ENCODE measurements at regions not wholly inside any gene's neighbourhood (a gene's known extent, or its start where the extent isn't known, plus 50 kb on each side); places are given as distances from the start of the nearest gene placed in this dataset.

DNA sequence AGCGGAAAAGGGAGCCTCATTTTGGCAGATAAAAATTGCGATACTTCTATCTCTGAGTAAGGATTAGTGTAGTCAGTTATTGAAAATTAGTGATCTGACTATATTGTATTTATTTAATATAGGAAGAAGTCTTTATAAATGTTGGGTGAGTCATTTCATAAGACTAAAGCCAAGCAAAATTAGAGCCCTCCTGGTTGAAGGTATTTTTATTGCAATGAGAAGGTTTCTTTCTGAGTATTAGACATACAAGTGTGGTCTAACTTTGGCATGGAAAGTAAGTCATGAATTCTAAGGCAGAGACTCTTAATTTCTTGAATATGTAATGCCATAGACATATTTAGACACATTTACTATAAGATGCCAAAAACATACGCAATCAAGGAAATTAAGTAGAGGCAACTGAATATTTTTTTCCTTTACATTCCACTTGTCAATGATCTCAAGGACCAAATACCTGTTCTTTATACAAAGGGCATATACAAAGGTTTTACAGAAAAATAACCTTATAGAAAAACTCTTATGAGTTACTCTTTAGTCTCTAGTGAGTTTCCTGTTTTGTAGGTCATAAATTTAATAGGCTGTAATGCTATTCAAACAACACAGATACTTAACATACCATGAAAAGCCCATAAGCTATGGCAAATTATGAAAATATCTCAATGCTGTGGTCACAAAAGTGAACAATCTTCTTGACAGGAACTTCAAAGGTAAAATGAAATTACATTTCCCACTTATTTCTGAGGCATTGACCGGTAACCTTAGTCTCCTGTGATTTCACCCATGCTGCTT, 156.6 kb upstream of the BTG1 start:
- Histone ChIP-seq H3K9me2 (no peaks in the 10 kb centered on the region), H3K27ac (ENCODE audit: low read depth in 2 of 2, low read length in 1 of 2) (no peak overlapping the region), H3K4me3 (ENCODE audit: low read depth in 2 of 2, low read length in 1 of 2) (no peak overlapping the region), H3K9me3 (no peaks in the 10 kb centered on the region), H3K9ac (no peak overlapping the region), H3K4me2 (no peak overlapping the region), H3K27me3 (ENCODE audit: insufficient read depth) (no peaks in the 10 kb centered on the region), H3K36me3 (replicated peaks in 1 of 2; ENCODE audit: control insufficient read depth in 1 of 2, insufficient read depth in 2 of 2, low read length in 1 of 2) (no peaks in the 10 kb centered on the region), H2AFZ (ENCODE audit: low read depth) (no peak overlapping the region), H4K20me1 (ENCODE audit: insufficient read depth) (no peaks in the 10 kb centered on the region), H3K4me1 (ENCODE audit: control insufficient read depth in 1 of 2, insufficient read depth in 2 of 2, low read depth in 1 of 2, low read length in 1 of 2) (peaks cover 8 to 14% of the 10 kb centered on the region in 2 experiments), H3F3A (replicated peaks; ENCODE audit: insufficient read depth) (no peaks in the 10 kb centered on the region), H3K79me2 (ENCODE audit: insufficient read depth) (no peaks in the 10 kb centered on the region)
- no peak for TF ChIP-seq FOXJ3 (CRISPR knock-in tag; IDR thresholded peaks at IDR 0.05)
- no peak for TF ChIP-seq REST (IDR thresholded peaks at IDR 0.05; ENCODE audit: low read depth, low read length)
- no peak for DNase-seq
- POLR2A ChIA-PET: no interaction called here
- CTCF ChIA-PET: no interaction called here
- 92% methylated on average over 4 of the region's 4 CpGs for WGBS (ENCODE audit: low lambda C conversion rate)

DNA sequence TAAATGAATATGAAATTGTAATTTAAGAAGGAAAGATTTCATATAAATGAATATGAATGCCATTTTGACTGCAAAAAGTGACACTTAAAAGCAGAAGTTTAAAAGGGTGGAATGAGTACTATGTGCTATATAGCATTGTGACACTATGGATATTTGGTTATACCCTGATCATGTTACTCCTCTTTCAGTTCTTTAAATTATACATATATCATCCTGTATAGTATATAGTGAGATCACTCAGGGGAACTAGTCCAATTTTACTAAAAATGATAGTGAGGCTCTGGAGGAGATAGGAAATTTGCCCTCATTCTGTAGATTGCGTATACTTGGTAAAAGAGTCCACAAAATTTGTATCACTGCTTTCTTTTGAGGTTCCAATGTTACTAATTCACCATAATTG, 155.7 kb upstream of the BTG1 start:
- no peaks in the 10 kb centered on the region for H3K9me2 ChIP-seq
- H3K9ac ChIP-seq: no peak overlapping the region
- H3K4me2 ChIP-seq: no peak overlapping the region
- no peaks in the 10 kb centered on the region for H3K27me3 ChIP-seq (ENCODE audit: insufficient read depth)
- no peaks in the 10 kb centered on the region for H3K9me3 ChIP-seq
- no peak overlapping the region for H3K27ac ChIP-seq (ENCODE audit: low read depth in 2 of 2, low read length in 1 of 2)
- 81% methylated on average over 1 of the region's 1 CpG for WGBS (ENCODE audit: low lambda C conversion rate)
- TF ChIP-seq USF2 (IDR thresholded peaks at IDR 0.05; ENCODE audit: borderline replicate concordance, low read depth, low read length) (no peak), GATA2 (CRISPR knock-in tag; IDR thresholded peaks at IDR 0.05) (no peak), NFIC (IDR thresholded peaks at IDR 0.05; ENCODE audit: borderline replicate concordance) (no peak), FOXM1 (IDR thresholded peaks at IDR 0.05; ENCODE audit: low read depth) (no peak), REST (IDR thresholded peaks at IDR 0.05; ENCODE audit: low read depth, low read length) (no peak), RXRA (IDR thresholded peaks at IDR 0.05; ENCODE audit: borderline replicate concordance, low read depth) (no peak), TCF12 (IDR thresholded peaks at IDR 0.05) (no peak), SIN3A (IDR thresholded peaks at IDR 0.05; ENCODE audit: borderline replicate concordance, low read depth, low read length) (no peak), JUND (IDR thresholded peaks at IDR 0.05) (no peak), MEF2A (IDR thresholded peaks at IDR 0.05; ENCODE audit: borderline replicate concordance, low read depth) (no peak), RAD21 (IDR thresholded peaks at IDR 0.05; ENCODE audit: low read length) (no peak), TAF1 (IDR thresholded peaks at IDR 0.05; ENCODE audit: borderline replicate concordance, low read depth, low read length) (no peak)
- TF ChIP-seq, protein P1, sequence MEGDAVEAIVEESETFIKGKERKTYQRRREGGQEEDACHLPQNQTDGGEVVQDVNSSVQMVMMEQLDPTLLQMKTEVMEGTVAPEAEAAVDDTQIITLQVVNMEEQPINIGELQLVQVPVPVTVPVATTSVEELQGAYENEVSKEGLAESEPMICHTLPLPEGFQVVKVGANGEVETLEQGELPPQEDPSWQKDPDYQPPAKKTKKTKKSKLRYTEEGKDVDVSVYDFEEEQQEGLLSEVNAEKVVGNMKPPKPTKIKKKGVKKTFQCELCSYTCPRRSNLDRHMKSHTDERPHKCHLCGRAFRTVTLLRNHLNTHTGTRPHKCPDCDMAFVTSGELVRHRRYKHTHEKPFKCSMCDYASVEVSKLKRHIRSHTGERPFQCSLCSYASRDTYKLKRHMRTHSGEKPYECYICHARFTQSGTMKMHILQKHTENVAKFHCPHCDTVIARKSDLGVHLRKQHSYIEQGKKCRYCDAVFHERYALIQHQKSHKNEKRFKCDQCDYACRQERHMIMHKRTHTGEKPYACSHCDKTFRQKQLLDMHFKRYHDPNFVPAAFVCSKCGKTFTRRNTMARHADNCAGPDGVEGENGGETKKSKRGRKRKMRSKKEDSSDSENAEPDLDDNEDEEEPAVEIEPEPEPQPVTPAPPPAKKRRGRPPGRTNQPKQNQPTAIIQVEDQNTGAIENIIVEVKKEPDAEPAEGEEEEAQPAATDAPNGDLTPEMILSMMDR (IDR thresholded peaks at IDR 0.05): no peak
- TF ChIP-seq, protein P2, sequence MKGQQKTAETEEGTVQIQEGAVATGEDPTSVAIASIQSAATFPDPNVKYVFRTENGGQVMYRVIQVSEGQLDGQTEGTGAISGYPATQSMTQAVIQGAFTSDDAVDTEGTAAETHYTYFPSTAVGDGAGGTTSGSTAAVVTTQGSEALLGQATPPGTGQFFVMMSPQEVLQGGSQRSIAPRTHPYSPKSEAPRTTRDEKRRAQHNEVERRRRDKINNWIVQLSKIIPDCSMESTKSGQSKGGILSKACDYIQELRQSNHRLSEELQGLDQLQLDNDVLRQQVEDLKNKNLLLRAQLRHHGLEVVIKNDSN (IDR thresholded peaks at IDR 0.05; ENCODE audit: borderline replicate concordance, low read depth): no peak
- CTCF ChIA-PET: no interaction called here
- H3F3A ChIP-seq (replicated peaks; ENCODE audit: insufficient read depth): no peaks in the 10 kb centered on the region
- H3K4me1 ChIP-seq (ENCODE audit: control insufficient read depth in 1 of 2, insufficient read depth in 2 of 2, low read depth in 1 of 2, low read length in 1 of 2): peaks cover 8 to 14% of the 10 kb centered on the region in 2 experiments
- H2AFZ ChIP-seq (ENCODE audit: low read depth): no peak overlapping the region
- no peaks in the 10 kb centered on the region for H3K36me3 ChIP-seq (replicated peaks in 1 of 2; ENCODE audit: control insufficient read depth in 1 of 2, insufficient read depth in 2 of 2, low read length in 1 of 2)
- no peaks in the 10 kb centered on the region for H3K79me2 ChIP-seq (ENCODE audit: insufficient read depth)
- no peak for DNase-seq
- no peak overlapping the region for H3K4me3 ChIP-seq (ENCODE audit: low read depth in 2 of 2, low read length in 1 of 2)
- POLR2A ChIA-PET: no interaction called here
- no peaks in the 10 kb centered on the region for H4K20me1 ChIP-seq (ENCODE audit: insufficient read depth)
